SK-N-SH (cell line): ENCODE measurements at regions not wholly inside any gene's neighbourhood (a gene's known extent, or its start where the extent isn't known, plus 50 kb on each side); places are given as distances from the start of the nearest gene placed in this dataset.

Experiments used
- CTCF ChIA-PET: fragments of 300-600, 350-600 bp; formaldehyde crosslinking; extraction: SDS; loops from one replicate; lab custom pipeline; 2021; lab: Yijun Ruan, JAX
- POLR2A ChIA-PET: fragments of 350-600 bp; sonication (Branson Sonifier 250); formaldehyde crosslinking; extraction: SDS; loops from one replicate; lab custom pipeline; 2020; ENCODE audit warnings: antibody characterized with exemption, inconsistent platforms; lab: Yijun Ruan, JAX
- DNase-seq: peaks from one replicate; pipeline ENCODE4 v3.0.0; 2012
- H2AFZ ChIP-seq: fragments of 200-600 bp; sonication (generic); 2 replicates; pipeline ENCODE4 v1.8.1; 2016; ENCODE audit warnings: antibody characterized with exemption, mild to moderate bottlenecking, low read depth
- H3F3A ChIP-seq: fragments of 200-600 bp; sonication (generic); replicated peaks from 2 replicates; pipeline ENCODE3; 2016; ENCODE audit warnings: antibody characterized with exemption, mild to moderate bottlenecking; ENCODE audit not compliant: insufficient read depth
- H3K27ac ChIP-seq, 2 experiments: fragments of 200-500 bp in 1 of 2; fragments of 200-600 bp in 1 of 2; sonication (Bioruptor generic) in 1 of 2; sonication (generic), shearing (Covaris generic) in 1 of 2; 2 replicates each; pipeline versions ENCODE4 v1.5.1 to v1.6.1; 2014 to 2016; ENCODE audit warnings: low read depth in 2 of 2, inconsistent platforms in 1 of 2, low read length in 1 of 2, mild to moderate bottlenecking in 1 of 2, mixed read lengths in 1 of 2
- H3K27me3 ChIP-seq: fragments of 200-600 bp; sonication (generic), shearing (Covaris generic); 2 replicates; pipeline ENCODE4 v1.6.1; 2016; ENCODE audit warnings: mixed run types; ENCODE audit not compliant: insufficient read depth
- H3K36me3 ChIP-seq, 2 experiments: fragments of 200-500 bp in 1 of 2; fragments of 200-600 bp in 1 of 2; sonication (Bioruptor generic) in 1 of 2; sonication (generic) in 1 of 2; replicated peaks in 1 of 2; 2 replicates each; pipeline versions ENCODE3 to v1.5.1; 2014 to 2016; ENCODE audit warnings: low read length in 1 of 2, mild to moderate bottlenecking in 1 of 2; ENCODE audit not compliant: insufficient read depth in 2 of 2, control insufficient read depth in 1 of 2
- H3K4me1 ChIP-seq, 2 experiments: fragments of 200-500 bp in 1 of 2; fragments of 200-600 bp in 1 of 2; sonication (Bioruptor generic) in 1 of 2; sonication (generic), shearing (Covaris generic) in 1 of 2; 2 replicates each; pipeline versions ENCODE4 v1.5.1 to v1.6.1; 2014 to 2016; ENCODE audit warnings: low read depth in 1 of 2, low read length in 1 of 2, mixed run types in 1 of 2; ENCODE audit not compliant: insufficient read depth in 2 of 2, control insufficient read depth in 1 of 2
- H3K4me2 ChIP-seq: fragments of 200-600 bp; sonication (generic), shearing (Covaris generic); 2 replicates; pipeline ENCODE4 v1.6.1; 2017; ENCODE audit warnings: mixed run types
- H3K4me3 ChIP-seq, 2 experiments: fragments of 200-500 bp in 1 of 2; fragments of 200-600 bp in 1 of 2; sonication (Bioruptor generic) in 1 of 2; sonication (generic), shearing (Covaris generic) in 1 of 2; 2 replicates each; pipeline versions ENCODE4 v1.5.1 to v1.8.1; 2014 to 2016; ENCODE audit warnings: low read depth in 2 of 2, inconsistent platforms in 1 of 2, low read length in 1 of 2, mild to moderate bottlenecking in 1 of 2, mixed read lengths in 1 of 2, moderate library complexity in 1 of 2
- H3K79me2 ChIP-seq: fragments of 200-600 bp; sonication (generic); 2 replicates; pipeline ENCODE4 v1.8.1; 2017; ENCODE audit warnings: mild to moderate bottlenecking; ENCODE audit not compliant: insufficient read depth
- H3K9ac ChIP-seq: fragments of 200-600 bp; sonication (generic); 2 replicates; pipeline ENCODE4 v1.6.1; 2017; ENCODE audit warnings: mixed run types
- H3K9me2 ChIP-seq: fragments of 200-600 bp; sonication (generic); 2 replicates; pipeline ENCODE4 v1.6.1; 2017; ENCODE audit warnings: mixed run types
- H3K9me3 ChIP-seq: fragments of 200-600 bp; sonication (generic); 2 replicates; pipeline ENCODE4 v1.6.1; 2017; ENCODE audit warnings: mixed run types, mild to moderate bottlenecking, moderate library complexity
- H4K20me1 ChIP-seq: fragments of 200-600 bp; sonication (generic); 2 replicates; pipeline ENCODE4 v1.6.1; 2017; ENCODE audit warnings: mild to moderate bottlenecking, mixed run types; ENCODE audit not compliant: insufficient read depth
- CTCF ChIP-seq: fragments of 200-600 bp; sonication (generic); IDR thresholded peaks from 2 replicates; pipeline ENCODE4 v1.6.1; 2017; ENCODE audit warnings: antibody characterized with exemption, mild to moderate bottlenecking, moderate library complexity
- EP300 ChIP-seq, 2 experiments: IDR thresholded peaks; 2 replicates each; pipeline versions ENCODE4 v1.4.0 to v1.6.1; 2012; ENCODE audit warnings: borderline replicate concordance in 1 of 2, low read depth in 1 of 2, low read length in 1 of 2
- FOXJ3 ChIP-seq: sonication (generic); formaldehyde crosslinking; IDR thresholded peaks from 2 replicates; pipeline ENCODE4 v1.5.1; 2020; ENCODE audit warnings: mild to moderate bottlenecking, missing genetic modification reagents
- GABPA ChIP-seq: IDR thresholded peaks from 2 replicates; pipeline ENCODE4 v1.4.0; 2012; ENCODE audit warnings: low read depth, mild to moderate bottlenecking
- MEF2A ChIP-seq: IDR thresholded peaks from 2 replicates; pipeline ENCODE4 v1.4.0; 2012; ENCODE audit warnings: low read depth, borderline replicate concordance
- MXI1 ChIP-seq: IDR thresholded peaks from 2 replicates; pipeline ENCODE4 v1.6.1; 2012; ENCODE audit warnings: mild to moderate bottlenecking, low read depth, low read length, improper control_type of control experiment
- NFIC ChIP-seq: IDR thresholded peaks from 2 replicates; pipeline ENCODE4 v1.4.0; 2012; ENCODE audit warnings: borderline replicate concordance
- NRF1 ChIP-seq: IDR thresholded peaks from 2 replicates; pipeline ENCODE4 v1.6.1; 2012; ENCODE audit warnings: low read depth, mild to moderate bottlenecking, low read length
- POLR2AphosphoS5 ChIP-seq: IDR thresholded peaks from 2 replicates; pipeline ENCODE4 v1.6.1; 2012; ENCODE audit warnings: low read depth, low read length
- RCOR1 ChIP-seq: fragments of 150-350 bp; IDR thresholded peaks from 2 replicates; pipeline ENCODE4 v1.6.1; 2017; ENCODE audit warnings: antibody characterized with exemption, low read length
- SMC3 ChIP-seq: IDR thresholded peaks from 2 replicates; pipeline ENCODE4 v1.6.1; 2012; ENCODE audit warnings: low read depth, low read length, improper control_type of control experiment
- TAF1 ChIP-seq: IDR thresholded peaks from 2 replicates; pipeline ENCODE4 v1.6.1; 2012; ENCODE audit warnings: low read depth, mild to moderate bottlenecking, low read length, moderate library complexity, borderline replicate concordance
- TEAD4 ChIP-seq: IDR thresholded peaks from 2 replicates; pipeline ENCODE4 v1.4.0; 2012; ENCODE audit warnings: mild to moderate bottlenecking, borderline replicate concordance; ENCODE audit not compliant: insufficient read depth
- USF1 ChIP-seq: IDR thresholded peaks from 2 replicates; pipeline ENCODE4 v1.4.0; 2012; ENCODE audit warnings: low read depth, borderline replicate concordance
- YY1 ChIP-seq: IDR thresholded peaks from 2 replicates; pipeline ENCODE4 v1.4.0; 2012; ENCODE audit warnings: low read depth, mild to moderate bottlenecking
- ZBTB33 ChIP-seq: IDR thresholded peaks from 2 replicates; pipeline ENCODE4 v1.4.0; 2012; ENCODE audit warnings: low read depth, borderline replicate concordance
- whole genome bisulfite sequencing: methylation state at CpG from one replicate; pipeline ENCODE4 v1.1.6; 2017; ENCODE audit warnings: low lambda C conversion rate; 5-methylcytosine and 5-hydroxymethylcytosine counted together

GRCh38 chr7:53965716-53966115, 576.5 kb upstream of the VSTM2A start:
- H4K20me1 ChIP-seq: no peaks in the 10 kb centered on the region
- WGBS: 38% methylated on average over 3 of the region's 3 CpGs
- H3K9ac ChIP-seq: no peak overlapping the region
- no peaks in the 10 kb centered on the region for H3F3A ChIP-seq
- ChIA-PET CTCF (no interaction called here), POLR2A (no interaction called here)
- H3K4me1 ChIP-seq: no peaks in the 10 kb centered on the region; a peak in 1 of 4 replicates
- no peaks in the 10 kb centered on the region for H3K36me3 ChIP-seq
- TF ChIP-seq TAF1 (no peak), MEF2A (no peak), RCOR1 (no peak), POLR2AphosphoS5 (no peak), MXI1 (no peak), EP300 (IDR thresholded peaks at IDR 0.05; ENCODE audit: borderline replicate concordance in 1 of 2, low read depth in 1 of 2, low read length in 1 of 2) (no peak), USF1 (no peak), YY1 (no peak), NFIC (no peak), CTCF (no peak), SMC3 (no peak), FOXJ3 (CRISPR knock-in tag) (no peak)
- no peaks in the 10 kb centered on the region for H3K79me2 ChIP-seq
- H2AFZ ChIP-seq: no peak overlapping the region
- no peak overlapping the region for H3K4me3 ChIP-seq
- H3K9me3 ChIP-seq: peaks cover 9% of the 10 kb centered on the region; the same call in 1 of the 2 replicates
- H3K9me2 ChIP-seq: peaks cover 7% of the 10 kb centered on the region; the same call in 1 of the 2 replicates
- H3K27me3 ChIP-seq: no peaks in the 10 kb centered on the region
- no peak overlapping the region for H3K4me2 ChIP-seq
- no peak overlapping the region for H3K27ac ChIP-seq
- no peak for DNase-seq

- DNase-seq: no peak
- Histone ChIP-seq H3K27me3 (no peaks in the 10 kb centered on the region), H3K36me3 (no peaks in the 10 kb centered on the region), H3K4me2 (no peak overlapping the region), H4K20me1 (no peaks in the 10 kb centered on the region), H3K9me3 (peaks cover 5% of the 10 kb centered on the region; the same call in 1 of the 2 replicates), H3K27ac (no peak overlapping the region), H3K9me2 (no peaks in the 10 kb centered on the region), H2AFZ (no peak overlapping the region), H3K9ac (no peak overlapping the region), H3K4me1 (no peaks in the 10 kb centered on the region), H3K79me2 (no peaks in the 10 kb centered on the region), H3K4me3 (no peak overlapping the region), H3F3A (no peaks in the 10 kb centered on the region)
- POLR2A ChIA-PET: no interaction called here
- CTCF ChIA-PET: no interaction called here
- WGBS: 6% methylated on average over 2 of the region's 2 CpGs
- no peak for TF ChIP-seq GABPA
- no peak for TF ChIP-seq MEF2A
- no peak for TF ChIP-seq NRF1
- TF ChIP-seq ZBTB33: no peak
- no peak for TF ChIP-seq NFIC
- no peak for TF ChIP-seq FOXJ3 (CRISPR knock-in tag)
- TF ChIP-seq TEAD4: no peak
These were observed 558.7 kb upstream of the VSTM2A start for GRCh38 chr7:53983480-53983879.
